ENCODE measurements at regions not wholly inside any gene's neighbourhood (a gene's known extent, or its start where the extent isn't known, plus 50 kb on each side); places are given as distances from the start of the nearest gene placed in this dataset.

GRCh38 chr11:23509821-23510220 lies 649.5 kb upstream of the CCDC179 start:
- no peak overlapping the region for H3K4me3 ChIP-seq (ENCODE audit: low read depth, low read length)
- DNase-seq (ENCODE audit: low read depth) = no peak
- TF ChIP-seq CTCF (IDR thresholded peaks at IDR 0.05; ENCODE audit: insufficient read depth, low read length) = no peak

- no peak for DNase-seq (ENCODE audit: low read depth)
- no peak overlapping the region for H3K4me3 ChIP-seq (ENCODE audit: low read depth, low read length)
- TF ChIP-seq CTCF (IDR thresholded peaks at IDR 0.05; ENCODE audit: insufficient read depth, low read length) = no peak
These were observed 658.9 kb upstream of the CCDC179 start for GRCh38 chr11:23519194-23519593.

GRCh38 chr11:23520226-23520960 lies 660.1 kb upstream of the CCDC179 start:
- TF ChIP-seq CTCF (IDR thresholded peaks at IDR 0.05; ENCODE audit: insufficient read depth, low read length) = no peak
- H3K4me3 ChIP-seq (ENCODE audit: low read depth, low read length) = no peak overlapping the region
- no peak for DNase-seq (ENCODE audit: low read depth)

GRCh38 chr11:23536907-23537306 lies 676.6 kb upstream of the CCDC179 start:
- DNase-seq (ENCODE audit: low read depth) = no peak

GRCh38 chr11:23539556-23539955 lies 679.3 kb upstream of the CCDC179 start:
- DNase-seq (ENCODE audit: low read depth) = no peak
- no peak for TF ChIP-seq CTCF (IDR thresholded peaks at IDR 0.05; ENCODE audit: insufficient read depth, low read length)
- H3K4me3 ChIP-seq (ENCODE audit: low read depth, low read length) = no peak overlapping the region

More at GRCh38 chr11:23536907-23537306, 676.6 kb upstream of the CCDC179 start:
- no peak overlapping the region for H3K4me3 ChIP-seq (ENCODE audit: low read depth, low read length)
- no peak for TF ChIP-seq CTCF (IDR thresholded peaks at IDR 0.05; ENCODE audit: insufficient read depth, low read length)

- TF ChIP-seq CTCF (IDR thresholded peaks at IDR 0.05; ENCODE audit: insufficient read depth, low read length) = peak; percentile 82
- H3K4me3 ChIP-seq (ENCODE audit: low read depth, low read length) = no peak overlapping the region
- peak; percentile 49 for DNase-seq (ENCODE audit: low read depth)
These were observed 679.9 kb upstream of the CCDC179 start for GRCh38 chr11:23540101-23540561.

GRCh38 chr11:23542189-23542588 lies 681.9 kb upstream of the CCDC179 start:
- no peak overlapping the region for H3K4me3 ChIP-seq (ENCODE audit: low read depth, low read length)
- no peak for DNase-seq (ENCODE audit: low read depth)
- TF ChIP-seq CTCF (IDR thresholded peaks at IDR 0.05; ENCODE audit: insufficient read depth, low read length) = no peak

All from fibroblast of the aortic adventitia (primary cell).